DOHH2 (cell line): ENCODE measurements at regions not wholly inside any gene's neighbourhood (a gene's known extent, or its start where the extent isn't known, plus 50 kb on each side); places are given as distances from the start of the nearest gene placed in this dataset.
"Not testable (repeated sequence)": the region's sequence is repeated elsewhere in the genome, so short reads cannot be mapped to it uniquely, and the experiment has no call there.

Experiments used
- H3F3A ChIP-seq: fragments of 200-600 bp; sonication (generic), shearing (Covaris generic); 2 replicates; pipeline ENCODE4 v1.6.0; 2016; ENCODE audit warnings: antibody characterized with exemption, mild to moderate bottlenecking; ENCODE audit not compliant: control insufficient read depth, insufficient read depth
- H3K27ac ChIP-seq: fragments of 200-600 bp; sonication (generic); 2 replicates; pipeline ENCODE4 v1.5.1; 2014; ENCODE audit warnings: low read depth, mild to moderate bottlenecking, low read length, moderate library complexity
- H3K27me3 ChIP-seq: fragments of 200-600 bp; sonication (generic); 2 replicates; pipeline ENCODE4 v1.6.1; 2014; ENCODE audit warnings: mild to moderate bottlenecking, low read length, mixed read lengths; ENCODE audit not compliant: control insufficient read depth
- H3K36me3 ChIP-seq: fragments of 200-600 bp; sonication (generic); 2 replicates; pipeline ENCODE4 v1.6.1; 2014; ENCODE audit warnings: mild to moderate bottlenecking, low read length, moderate library complexity, mixed read lengths; ENCODE audit not compliant: control insufficient read depth
- H3K4me1 ChIP-seq: fragments of 200-600 bp; sonication (generic); 2 replicates; pipeline ENCODE4 v1.6.1; 2014; ENCODE audit warnings: mild to moderate bottlenecking, low read length, mixed read lengths; ENCODE audit not compliant: control insufficient read depth
- H3K4me2 ChIP-seq: fragments of 200-600 bp; sonication (generic); 2 replicates; pipeline ENCODE4 v1.6.0; 2014; ENCODE audit warnings: mild to moderate bottlenecking, low read length, moderate library complexity
- H3K4me3 ChIP-seq: fragments of 200-600 bp; sonication (generic); 2 replicates; pipeline ENCODE4 v1.5.1; 2014; ENCODE audit warnings: mild to moderate bottlenecking, low read length, mixed read lengths
- H3K79me2 ChIP-seq: fragments of 200-600 bp; sonication (generic); 2 replicates; pipeline ENCODE4 v1.6.1; 2014; ENCODE audit warnings: mild to moderate bottlenecking, low read length, mixed read lengths; ENCODE audit not compliant: control insufficient read depth
- H3K9me2 ChIP-seq: fragments of 200-600 bp; sonication (generic); replicated peaks from 2 replicates; pipeline ENCODE4 v1.6.1; 2014; ENCODE audit warnings: mild to moderate bottlenecking, low read length, mixed read lengths; ENCODE audit not compliant: control insufficient read depth
- H3K9me3 ChIP-seq: fragments of 200-600 bp; sonication (generic); 2 replicates; pipeline ENCODE4 v1.6.1; 2014; ENCODE audit warnings: antibody characterized with exemption, low read length, mixed read lengths; ENCODE audit not compliant: control insufficient read depth, insufficient read depth
- H4K20me1 ChIP-seq: fragments of 200-600 bp; sonication (generic); 2 replicates; pipeline ENCODE4 v1.6.0; 2014; ENCODE audit warnings: low read depth, mild to moderate bottlenecking, antibody characterized with exemption, low read length, moderate library complexity; ENCODE audit not compliant: control insufficient read depth, insufficient read depth
- CTCF ChIP-seq: fragments of 200-600 bp; sonication (generic); IDR thresholded peaks from one replicate; pipeline ENCODE4 v1.5.1; 2014; ENCODE audit warnings: antibody characterized with exemption, mild to moderate bottlenecking, low read depth, low read length; ENCODE audit not compliant: poor library complexity, severe bottlenecking
- EZH2phosphoT487 ChIP-seq: fragments of 200-600 bp; sonication (generic); IDR thresholded peaks from 2 replicates; pipeline ENCODE4 v1.6.1; 2017; ENCODE audit warnings: borderline replicate concordance, mild to moderate bottlenecking, antibody characterized with exemption, low read length, moderate library complexity, mixed read lengths

DNA sequence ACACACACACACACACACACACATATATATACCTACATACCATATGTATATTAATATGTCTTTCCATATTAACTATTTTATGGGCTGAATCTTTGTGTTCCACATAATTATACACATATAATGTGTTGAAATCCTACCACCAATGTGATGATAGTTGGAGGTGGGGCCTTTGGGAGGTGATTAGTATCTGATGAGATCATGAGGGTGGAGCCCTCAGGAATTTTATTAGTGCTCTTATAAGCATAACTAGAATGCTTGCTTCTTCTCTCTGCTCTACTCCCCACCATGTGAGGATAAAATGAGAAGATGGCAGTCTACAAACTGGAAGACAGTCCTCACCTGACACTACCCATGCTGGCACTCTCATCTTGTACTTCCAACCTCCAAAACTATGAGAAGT lies 1193.5 kb upstream of the FLRT2 start:
- Histone ChIP-seq H3K9me2 (no peaks in the 10 kb centered on the region), H4K20me1 (no peaks in the 10 kb centered on the region), H3F3A (no peaks in the 10 kb centered on the region), H3K27ac (no peak overlapping the region), H3K27me3 (no peaks in the 10 kb centered on the region), H3K79me2 (no peaks in the 10 kb centered on the region), H3K9me3 (no peaks in the 10 kb centered on the region), H3K4me1 (no peaks in the 10 kb centered on the region), H3K4me2 (no peak overlapping the region), H3K36me3 (no peaks in the 10 kb centered on the region), H3K4me3 (no peak overlapping the region)
- TF ChIP-seq EZH2phosphoT487 (no peak), CTCF (no peak)

GRCh38 chr14:84340938-84341337 lies 1189.0 kb upstream of the FLRT2 start:
- no peaks in the 10 kb centered on the region for H4K20me1 ChIP-seq
- no peaks in the 10 kb centered on the region for H3F3A ChIP-seq
- H3K27me3 ChIP-seq = no peaks in the 10 kb centered on the region
- no peak overlapping the region for H3K27ac ChIP-seq
- H3K4me3 ChIP-seq = no peak overlapping the region
- no peaks in the 10 kb centered on the region for H3K36me3 ChIP-seq
- H3K9me3 ChIP-seq = no peaks in the 10 kb centered on the region
- no peak overlapping the region for H3K4me2 ChIP-seq
- no peaks in the 10 kb centered on the region for H3K4me1 ChIP-seq
- H3K79me2 ChIP-seq = no peaks in the 10 kb centered on the region
- TF ChIP-seq CTCF = no peak
- no peak for TF ChIP-seq EZH2phosphoT487
- no peaks in the 10 kb centered on the region for H3K9me2 ChIP-seq

DNA sequence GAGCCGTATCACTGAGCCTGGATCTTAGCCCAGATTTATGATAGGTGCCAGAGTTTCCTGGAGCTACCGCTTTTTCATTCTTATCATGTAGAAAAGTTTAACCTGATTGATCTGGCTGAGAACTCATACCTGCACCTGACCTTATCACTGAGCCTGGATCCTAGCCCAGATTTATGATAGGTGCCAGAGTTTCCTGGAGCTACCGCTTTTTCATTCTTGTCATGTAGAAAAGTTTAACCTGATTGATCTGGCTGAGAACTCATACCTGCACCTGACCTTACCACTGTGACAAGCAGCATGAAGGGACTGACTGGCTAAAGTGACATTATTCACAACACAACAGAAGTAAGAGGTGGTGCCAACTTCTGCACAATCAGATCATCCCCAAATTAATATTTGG lies 1188.1 kb upstream of the FLRT2 start:
- H3K4me2 ChIP-seq, H3K9me3 ChIP-seq, H3K4me3 ChIP-seq, H3K36me3 ChIP-seq, H3K4me1 ChIP-seq, H4K20me1 ChIP-seq, H3K27ac ChIP-seq, H3K79me2 ChIP-seq, H3F3A ChIP-seq, H3K9me2 ChIP-seq, H3K27me3 ChIP-seq: not testable (repeated sequence)

- Histone ChIP-seq H3K9me3 (no peaks in the 10 kb centered on the region), H3K4me3 (no peak overlapping the region), H4K20me1 (no peaks in the 10 kb centered on the region)
These were observed 1186.3 kb upstream of the FLRT2 start for GRCh38 chr14:84343656-84344055.

More at GRCh38 chr14:84343656-84344055, 1186.3 kb upstream of the FLRT2 start:
- TF ChIP-seq CTCF (no peak), EZH2phosphoT487 (no peak)
- Histone ChIP-seq H3K36me3 (no peaks in the 10 kb centered on the region), H3K27ac (no peak overlapping the region), H3K9me2 (no peaks in the 10 kb centered on the region), H3K79me2 (no peaks in the 10 kb centered on the region), H3K27me3 (no peaks in the 10 kb centered on the region), H3F3A (no peaks in the 10 kb centered on the region), H3K4me2 (no peak overlapping the region), H3K4me1 (no peaks in the 10 kb centered on the region)
